ENCODE measurements at regions not wholly inside any gene's neighbourhood (a gene's known extent, or its start where the extent isn't known, plus 50 kb on each side); places are given as distances from the start of the nearest gene placed in this dataset.
"Not testable (repeated sequence)": the region's sequence is repeated elsewhere in the genome, so short reads cannot be mapped to it uniquely, and the experiment has no call there.

DNA sequence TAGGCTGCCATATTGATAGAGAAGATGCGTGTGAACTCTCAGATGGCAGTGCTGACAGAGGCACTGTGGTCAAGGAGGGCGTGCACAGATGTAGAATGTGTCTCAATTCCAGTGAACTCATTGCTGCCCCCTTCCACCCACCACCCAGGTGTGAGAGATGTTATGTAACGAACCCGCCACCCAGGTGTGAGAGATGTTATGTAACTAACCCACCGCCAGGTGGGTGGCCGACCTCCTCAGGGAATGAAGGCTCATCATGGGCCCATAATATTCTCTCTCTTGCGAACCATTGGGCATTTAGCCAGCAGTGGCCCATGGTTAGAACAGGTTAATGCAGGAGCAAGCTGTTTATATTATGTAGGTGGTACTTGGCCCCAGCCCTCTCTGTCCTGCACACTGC, 140.4 kb upstream of the MTPN start:
- DNase-seq (ENCODE audit: low read depth in 3 of 3): no peak

DNA sequence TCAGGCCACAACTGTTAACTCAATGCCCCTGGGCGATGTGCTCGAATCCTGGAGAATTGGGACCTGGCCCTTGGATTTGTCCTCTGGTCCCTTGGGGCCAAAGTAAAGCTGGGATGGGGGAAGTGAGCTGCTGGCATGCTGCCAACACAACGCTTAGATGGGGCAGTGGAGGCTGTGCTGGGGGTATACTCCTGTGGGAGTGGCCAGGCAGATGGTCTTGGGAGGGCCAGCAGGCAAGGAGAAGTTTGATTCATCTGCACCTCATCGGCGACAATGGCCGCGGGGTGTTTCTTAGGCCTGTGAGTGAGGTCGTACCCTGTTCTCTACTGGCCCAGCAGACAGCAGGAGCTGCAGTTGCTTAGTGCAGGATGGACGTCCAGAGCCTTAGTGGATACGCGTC, 139.0 kb upstream of the MTPN start:
- no peak for DNase-seq (ENCODE audit: low read depth in 3 of 3)

DNA sequence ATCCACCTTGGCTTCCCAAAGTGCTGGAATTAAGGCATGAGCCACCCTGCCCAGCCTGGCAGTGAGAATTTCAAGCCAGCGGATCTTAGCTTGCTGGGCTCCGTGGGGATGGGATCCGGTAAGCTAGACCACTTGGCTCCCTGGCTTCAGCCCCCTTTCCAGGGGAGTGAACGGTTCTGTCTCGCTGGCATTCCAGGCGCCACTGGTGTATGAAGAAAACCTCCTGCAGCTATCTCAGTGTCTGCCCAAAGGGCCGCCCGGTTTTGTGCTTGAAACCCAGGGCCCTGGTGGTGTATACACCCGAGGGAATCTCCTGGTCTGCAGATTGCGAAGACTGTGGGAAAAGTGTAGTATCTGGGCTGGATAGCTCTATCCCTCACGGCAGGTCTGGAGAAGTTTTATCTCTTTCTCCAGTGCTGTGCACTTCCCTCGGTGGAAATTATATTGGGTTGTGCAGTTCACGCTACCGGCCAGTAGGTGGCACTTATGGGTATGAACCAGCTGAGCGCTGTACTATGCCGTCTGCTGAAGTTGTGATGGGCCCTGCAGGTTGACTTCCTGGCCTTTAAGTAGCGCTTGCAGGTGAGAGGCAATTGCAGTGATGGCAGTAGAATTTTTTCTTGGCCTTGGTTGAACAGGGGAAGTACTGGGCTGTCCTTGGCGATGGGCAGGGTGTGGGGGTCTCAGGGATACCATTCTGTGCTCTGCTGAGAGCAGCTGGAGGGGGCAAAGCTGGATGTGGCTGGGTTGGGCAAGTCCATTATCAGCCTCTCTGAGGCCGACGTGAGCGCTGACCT, 138.0 kb upstream of the MTPN start:
- DNase-seq (ENCODE audit: low read depth in 3 of 3): peak; percentile 35 to 39 (median 38)

DNA sequence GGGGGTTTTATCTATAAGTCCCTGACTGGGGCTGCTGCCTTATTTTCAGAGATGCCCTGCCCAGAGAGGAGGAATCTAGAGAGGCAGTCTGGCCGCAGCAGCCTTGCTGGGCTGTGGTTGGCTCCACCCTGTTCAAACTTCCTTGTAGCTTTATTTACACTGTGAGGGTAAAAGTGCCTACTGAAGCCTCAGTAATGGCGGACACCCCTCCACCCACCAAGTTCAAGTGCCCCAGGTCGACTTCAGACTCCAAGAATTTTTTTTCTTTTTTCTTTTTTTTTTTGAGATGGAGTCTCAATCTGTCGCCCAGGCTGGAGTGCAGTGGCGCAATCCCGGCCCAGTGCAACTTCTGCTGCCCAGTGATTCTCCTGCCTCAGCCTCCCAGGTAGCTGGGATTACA, 137.3 kb upstream of the MTPN start:
- DNase-seq (ENCODE audit: low read depth in 3 of 3): not testable (repeated sequence)

DNA sequence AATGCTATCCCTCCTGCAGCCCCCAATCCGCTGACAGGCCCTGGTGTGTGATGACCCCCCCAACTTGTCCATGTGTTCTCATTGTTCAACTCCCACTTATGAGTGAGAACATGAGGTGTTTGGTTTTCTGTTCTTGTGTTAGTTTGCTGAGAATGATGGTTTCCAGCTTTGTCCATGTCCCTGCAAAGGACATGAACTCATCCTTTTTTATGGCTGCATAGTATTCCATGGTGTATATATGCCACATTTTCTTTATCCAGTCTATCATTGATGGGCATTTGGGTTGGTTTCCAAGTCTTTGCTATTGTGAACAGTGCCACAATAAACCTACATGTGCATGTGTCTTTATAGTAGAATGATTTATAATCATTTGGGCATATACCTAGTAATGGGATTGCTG, 131.9 kb upstream of the MTPN start:
- DNase-seq (ENCODE audit: low read depth in 3 of 3): not testable (repeated sequence)

DNA sequence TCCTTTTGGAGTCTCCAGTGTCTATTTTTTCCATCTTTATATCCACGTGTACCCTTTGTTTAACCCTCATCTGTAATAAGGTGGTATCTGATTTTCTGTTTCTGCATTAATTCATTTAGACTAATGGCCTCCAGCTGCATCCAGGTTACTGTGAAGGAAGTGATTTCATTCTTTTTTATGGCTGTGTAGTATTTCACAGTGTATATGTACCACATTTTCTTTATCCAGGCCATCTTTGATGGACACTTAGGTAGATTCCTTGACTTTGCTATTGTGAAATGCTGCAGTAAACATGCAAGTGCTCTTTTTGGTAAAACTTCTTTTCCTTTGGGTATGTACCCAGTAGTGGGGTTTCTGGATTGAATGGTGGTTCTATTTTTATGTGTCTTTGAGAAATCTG, 128.0 kb upstream of the MTPN start:
- DNase-seq (ENCODE audit: low read depth in 3 of 3): no peak

DNA sequence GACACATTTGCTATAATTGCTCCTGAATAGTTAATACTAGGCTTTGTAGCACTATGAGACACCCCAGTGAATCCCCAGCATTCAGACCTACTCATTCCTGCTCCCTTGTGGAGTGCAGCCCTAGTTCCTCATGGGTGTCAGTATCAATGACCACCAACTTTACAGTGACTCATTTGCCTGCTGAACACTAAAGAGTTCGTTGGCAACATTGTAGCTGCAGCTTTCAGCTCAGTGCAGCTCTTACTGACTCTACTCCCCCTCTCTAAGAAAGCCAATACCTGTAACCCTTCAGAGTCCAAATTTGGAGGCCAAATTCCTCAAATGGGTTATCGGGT, 127.1 kb upstream of the MTPN start:
- DNase-seq (ENCODE audit: low read depth in 3 of 3): no peak

DNA sequence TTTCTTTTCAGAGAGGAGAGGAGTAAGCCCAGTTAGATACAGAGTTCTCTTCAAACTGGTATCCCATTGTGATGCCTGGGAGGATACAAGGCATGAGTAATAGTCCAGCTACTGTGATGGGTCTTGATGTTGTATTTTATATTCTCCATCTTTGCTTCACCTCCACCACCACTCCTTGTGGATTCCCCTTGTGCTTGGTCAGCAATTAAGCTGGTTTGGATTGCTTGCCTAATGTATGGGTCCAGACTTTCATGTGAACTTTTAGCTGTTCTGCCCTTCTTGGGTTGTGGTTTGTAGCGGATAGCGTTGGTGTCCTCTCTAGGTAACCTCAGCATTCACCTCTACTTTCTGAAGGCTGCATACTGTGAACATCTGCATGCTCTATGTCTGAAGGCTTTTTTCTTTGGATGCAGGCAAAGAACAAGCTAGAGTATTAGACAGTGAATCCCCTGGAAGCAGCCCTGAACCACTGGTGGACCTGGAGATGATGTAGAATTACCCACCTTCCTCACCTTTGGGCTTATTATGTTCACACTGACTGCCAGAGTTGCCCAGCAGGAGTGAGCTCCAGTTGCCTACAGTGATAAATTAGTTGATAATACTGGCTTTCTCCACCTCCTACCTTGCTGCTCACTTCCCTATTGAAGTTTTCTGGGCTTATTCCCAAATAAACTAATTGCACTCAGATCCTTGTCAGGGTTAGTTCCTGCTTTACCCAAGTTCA, 126.5 kb upstream of the MTPN start:
- no peak for DNase-seq (ENCODE audit: low read depth in 3 of 3)

DNA sequence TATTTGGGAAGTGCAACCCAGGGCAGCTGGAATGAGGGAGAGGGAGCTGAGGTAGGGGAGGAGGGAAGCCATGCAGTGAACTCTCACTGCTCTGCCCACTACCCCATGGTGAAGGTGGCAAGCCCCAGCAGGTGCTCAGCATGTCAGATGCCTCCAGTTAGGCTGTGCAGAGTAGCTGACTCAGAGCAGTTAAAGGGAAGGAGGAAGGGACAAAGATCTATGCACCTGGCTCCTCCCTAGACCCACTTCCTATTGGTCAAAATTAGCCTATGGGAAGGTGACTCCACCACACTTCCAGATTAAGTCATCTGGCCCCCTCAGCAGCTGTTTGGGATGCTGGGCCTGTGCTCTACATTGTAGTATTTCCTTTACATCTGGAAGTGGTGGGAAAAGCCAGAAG, 125.7 kb upstream of the MTPN start:
- DNase-seq (ENCODE audit: low read depth in 3 of 3): no peak

DNA sequence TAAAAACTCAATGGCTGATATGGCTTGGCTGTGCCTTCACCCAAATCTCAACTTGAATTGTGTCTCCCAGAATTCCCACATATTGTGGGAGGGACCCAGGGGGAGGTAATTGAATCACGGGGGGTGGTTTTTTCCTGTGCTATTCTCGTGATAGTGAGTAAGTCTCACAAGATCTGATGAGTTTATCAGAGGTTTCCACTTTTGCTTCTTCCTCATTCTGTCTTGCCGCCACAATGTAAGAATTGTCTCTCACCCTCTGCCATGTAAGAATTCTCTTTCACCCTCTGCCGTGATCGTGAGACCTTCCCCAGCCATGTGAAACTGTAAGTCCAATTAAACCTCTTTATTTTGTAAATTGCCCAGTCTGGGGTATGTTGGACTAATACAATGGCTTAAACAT, 115.6 kb upstream of the MTPN start:
- DNase-seq (ENCODE audit: low read depth in 3 of 3): not testable (repeated sequence)

DNA sequence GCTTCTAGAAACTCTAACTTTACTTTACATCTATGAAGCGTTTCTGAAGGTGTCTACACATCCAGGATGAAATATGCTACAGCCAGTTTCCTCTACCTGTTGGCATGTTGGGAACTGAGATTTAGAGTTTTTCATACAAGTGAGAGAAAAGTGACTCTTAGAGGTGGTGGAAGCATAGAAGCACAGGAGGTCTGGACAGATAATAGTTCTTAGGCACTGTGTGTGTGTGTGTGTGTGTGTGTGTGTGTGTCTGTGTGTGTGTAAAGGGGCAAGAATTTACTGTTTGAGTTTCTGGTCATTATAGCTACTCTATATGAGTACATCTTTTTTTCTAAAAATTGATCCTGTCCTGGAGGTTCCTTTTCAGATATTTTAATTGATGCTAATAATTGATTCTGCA, 110.7 kb upstream of the MTPN start:
- no peak for DNase-seq (ENCODE audit: low read depth in 3 of 3)

DNA sequence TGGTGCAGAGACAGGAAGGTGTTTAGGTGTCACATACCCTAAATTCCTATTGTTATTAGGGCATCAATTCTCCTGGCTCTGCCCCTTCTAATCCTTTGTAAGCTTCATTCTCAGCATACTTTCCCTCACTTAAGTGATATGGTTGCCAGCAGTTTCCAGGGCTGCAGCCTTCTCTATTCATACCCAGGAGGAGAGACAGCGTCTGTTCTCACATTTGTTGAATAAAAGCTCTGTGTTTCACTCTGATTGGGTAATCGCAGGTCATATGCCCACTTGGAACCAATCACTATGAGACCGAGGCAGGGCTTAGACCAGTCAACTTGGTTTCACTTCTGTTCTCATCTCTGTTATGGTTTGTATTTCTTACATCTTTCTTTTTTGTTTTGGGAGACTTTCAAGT, 109.6 kb upstream of the MTPN start:
- DNase-seq (ENCODE audit: low read depth in 3 of 3): no peak

DNA sequence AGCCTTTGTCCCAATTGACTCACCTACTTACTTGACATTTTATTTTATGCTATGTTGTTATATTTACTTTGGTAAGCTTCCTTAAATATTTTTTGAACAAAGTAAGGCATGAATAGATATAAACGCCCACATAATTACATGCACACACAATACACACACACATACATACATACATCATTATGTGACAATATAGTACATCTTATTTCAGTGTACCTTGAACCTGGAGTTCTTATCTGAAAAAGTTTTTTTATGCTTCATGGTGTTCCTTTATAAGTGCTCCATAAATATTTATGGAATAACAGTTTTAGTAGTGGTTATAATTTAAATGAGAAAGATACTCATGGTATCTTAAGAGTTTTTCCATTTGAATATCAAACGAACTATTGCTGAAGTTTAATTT, 102.8 kb upstream of the MTPN start:
- no peak for DNase-seq (ENCODE audit: low read depth in 3 of 3)

DNA sequence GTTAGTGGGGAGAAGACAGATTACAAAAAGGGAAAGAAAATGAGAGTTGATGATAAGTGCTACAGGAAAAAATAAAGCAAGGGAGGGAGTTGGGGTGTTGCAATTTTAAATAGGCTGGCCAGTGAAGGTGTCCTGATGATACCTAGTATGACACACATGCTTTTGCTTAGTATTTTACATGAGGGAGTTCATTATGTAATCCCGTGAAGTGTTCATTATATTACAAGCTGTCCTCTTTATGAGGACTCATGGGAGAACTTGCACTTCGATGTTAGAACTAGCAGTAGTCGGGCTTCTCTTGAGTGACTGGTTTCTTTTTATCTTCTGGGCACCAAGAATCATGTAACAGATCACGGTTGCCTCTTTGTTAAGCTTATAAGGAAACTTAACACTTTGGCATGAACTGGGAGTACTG, 102.3 kb upstream of the MTPN start:
- DNase-seq (ENCODE audit: low read depth in 3 of 3): no peak

DNA sequence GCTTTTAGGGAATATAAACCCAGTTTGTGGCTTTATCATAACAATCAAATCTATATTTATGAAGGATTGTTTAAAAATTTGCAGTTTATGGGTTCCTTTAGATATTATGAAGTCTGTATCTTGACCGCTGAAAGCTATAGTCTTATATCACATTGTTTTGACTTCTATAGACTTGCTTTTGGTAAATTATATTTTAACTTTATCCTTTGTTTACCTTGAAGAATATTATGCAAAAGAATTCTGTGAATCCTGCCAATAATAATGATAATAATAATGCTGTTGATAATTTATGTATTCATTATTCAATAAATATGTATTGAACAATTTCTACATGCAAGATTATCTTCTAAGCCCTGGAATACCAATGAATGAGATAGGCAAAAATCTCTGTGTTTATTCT, 101.9 kb upstream of the MTPN start:
- no peak for DNase-seq (ENCODE audit: low read depth in 3 of 3)

DNA sequence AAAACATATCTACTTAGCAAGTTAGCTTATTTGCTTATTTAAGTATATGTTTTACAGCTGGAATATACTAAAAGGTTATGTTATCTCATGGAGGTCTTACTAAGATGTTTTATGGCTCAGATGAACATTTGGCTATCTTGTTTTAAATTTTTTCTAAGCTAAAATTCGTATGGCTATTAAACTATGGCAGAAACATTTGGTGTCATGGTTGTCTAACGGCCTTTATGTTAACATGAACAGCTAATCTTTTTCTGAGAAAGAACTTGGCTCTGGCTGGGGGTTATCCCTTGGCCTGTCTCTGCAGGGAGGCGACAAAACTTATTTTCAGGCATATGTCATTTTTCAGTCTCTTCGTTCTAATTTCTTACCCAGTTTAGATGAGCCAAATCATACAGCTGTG, 101.5 kb upstream of the MTPN start:
- DNase-seq (ENCODE audit: low read depth in 3 of 3): no peak

DNA sequence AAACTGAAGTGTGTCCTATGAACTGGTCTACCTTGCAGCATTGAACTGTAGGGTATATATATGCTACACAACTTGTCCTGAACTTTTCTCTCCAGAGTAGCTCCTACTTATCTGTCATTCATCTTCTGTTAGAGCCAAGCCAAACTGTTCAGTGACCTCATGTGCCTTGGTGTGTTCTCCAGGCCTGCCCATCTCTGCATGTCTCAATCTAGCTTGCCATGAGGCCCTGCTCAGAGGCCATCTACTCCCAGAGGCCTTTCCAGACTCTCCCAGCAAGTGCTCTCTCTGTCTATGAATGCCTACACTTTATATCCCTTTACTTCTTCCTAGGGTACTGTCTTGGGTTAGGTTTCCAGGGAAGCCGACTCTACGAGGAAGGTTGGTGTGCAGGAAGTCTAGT, 99.8 kb upstream of the MTPN start:
- DNase-seq (ENCODE audit: low read depth in 3 of 3): no peak

DNA sequence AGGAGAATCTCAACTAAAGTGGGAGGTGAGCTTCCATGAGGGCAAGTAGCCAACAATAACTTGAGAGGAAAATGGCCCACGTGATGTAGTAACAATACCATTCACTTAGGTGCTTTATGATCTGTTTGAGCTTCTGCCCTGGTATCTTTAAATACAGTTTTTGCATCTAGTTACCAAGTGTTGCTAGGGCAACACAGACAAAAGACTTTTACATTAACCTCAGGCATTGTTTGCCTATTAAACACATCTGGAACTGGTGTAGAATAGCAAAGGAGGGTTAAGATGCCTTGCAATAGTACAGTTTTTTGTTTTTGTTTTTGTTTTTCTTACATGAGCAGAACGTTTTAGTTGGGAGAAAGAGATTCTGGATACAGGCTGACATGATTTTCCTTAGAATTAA, 97.7 kb upstream of the MTPN start:
- DNase-seq (ENCODE audit: low read depth in 3 of 3): no peak

DNA sequence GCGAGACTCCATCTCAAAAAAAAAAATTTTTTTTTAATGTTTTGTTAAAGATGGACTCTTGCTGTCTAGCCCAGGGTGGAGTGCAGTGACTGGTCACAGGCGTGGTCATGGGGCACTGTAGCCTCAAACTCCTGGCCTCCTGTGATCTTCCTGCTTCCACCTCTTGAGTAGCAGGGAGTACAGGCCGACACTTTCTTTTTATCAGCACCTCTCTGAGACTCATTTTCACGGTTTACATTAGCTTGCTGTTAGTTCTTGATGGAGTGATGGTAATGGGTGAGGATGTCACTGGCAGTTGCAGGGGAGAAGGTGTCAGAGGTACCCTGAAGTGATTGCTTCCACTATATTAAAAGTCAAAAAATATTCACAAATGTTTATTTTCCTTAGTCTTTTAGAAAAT, 95.3 kb upstream of the MTPN start:
- no peak for DNase-seq (ENCODE audit: low read depth in 3 of 3)

DNA sequence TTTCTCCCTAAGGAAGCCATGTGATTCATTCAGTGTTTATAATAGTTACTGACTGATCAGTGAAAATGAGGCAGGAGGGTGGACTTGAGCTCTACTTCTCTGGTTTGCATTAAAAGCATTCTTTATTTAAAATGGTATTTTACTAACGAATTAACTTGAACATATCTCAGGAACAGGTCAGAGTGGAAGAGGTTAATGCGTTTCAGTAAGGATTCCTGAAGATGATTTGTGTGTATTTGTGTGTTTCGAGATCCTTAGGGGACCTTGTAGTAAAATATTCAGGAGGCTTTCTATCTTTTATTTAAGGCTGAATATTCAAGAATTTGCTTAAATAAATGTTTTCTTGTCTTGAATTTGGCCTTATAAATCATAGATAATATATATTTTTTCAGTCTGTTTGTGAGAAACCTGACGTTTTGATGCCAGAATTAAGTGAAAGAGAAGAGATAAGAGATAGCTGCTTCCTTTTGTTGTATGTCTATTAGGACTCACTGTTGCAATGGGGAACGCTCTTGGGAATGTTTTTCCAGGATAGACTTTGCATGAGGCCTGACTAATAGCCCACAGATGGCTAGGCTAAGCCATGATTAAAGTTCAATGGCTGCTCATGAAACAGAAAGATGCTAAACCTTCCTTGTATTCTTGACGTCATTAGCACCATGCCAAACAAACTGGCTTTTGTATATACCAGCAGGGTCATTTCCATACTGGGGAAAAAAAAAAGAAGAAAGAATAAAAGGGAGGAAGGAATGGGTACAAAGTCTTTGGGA, 93.8 kb upstream of the MTPN start:
- DNase-seq (ENCODE audit: low read depth in 3 of 3): no peak

DNA sequence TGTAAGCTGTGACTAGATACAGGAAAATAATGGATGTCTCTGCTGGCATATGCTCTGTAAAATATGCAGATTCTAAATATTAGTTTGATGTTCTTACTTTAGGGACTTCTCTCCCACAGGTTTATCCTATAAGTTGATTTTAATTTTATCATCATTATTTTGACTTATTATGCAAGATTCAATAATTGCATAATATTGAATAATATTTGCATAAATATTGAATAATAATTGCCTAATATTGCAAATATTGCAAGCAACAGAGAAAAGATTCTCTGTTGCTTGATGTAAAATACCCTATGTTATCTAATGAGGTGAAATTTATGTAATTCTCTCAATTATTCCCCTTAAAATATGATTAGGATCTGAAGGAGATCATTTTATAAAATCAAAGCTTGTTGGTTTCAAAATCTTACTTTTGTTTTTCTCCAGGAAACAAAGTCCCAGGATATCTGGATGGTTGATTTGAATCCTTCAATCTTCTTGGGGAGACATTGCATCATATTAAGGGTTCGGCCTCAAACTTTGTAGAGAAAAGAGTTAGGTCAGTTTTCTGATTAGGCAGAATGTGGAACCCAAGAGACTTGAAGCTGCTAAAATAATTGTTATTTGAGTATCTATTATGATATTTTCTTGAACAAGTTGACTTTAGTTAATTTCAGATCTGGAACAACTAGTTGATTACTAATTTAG, 92.8 kb upstream of the MTPN start:
- no peak for DNase-seq (ENCODE audit: low read depth in 3 of 3)

DNA sequence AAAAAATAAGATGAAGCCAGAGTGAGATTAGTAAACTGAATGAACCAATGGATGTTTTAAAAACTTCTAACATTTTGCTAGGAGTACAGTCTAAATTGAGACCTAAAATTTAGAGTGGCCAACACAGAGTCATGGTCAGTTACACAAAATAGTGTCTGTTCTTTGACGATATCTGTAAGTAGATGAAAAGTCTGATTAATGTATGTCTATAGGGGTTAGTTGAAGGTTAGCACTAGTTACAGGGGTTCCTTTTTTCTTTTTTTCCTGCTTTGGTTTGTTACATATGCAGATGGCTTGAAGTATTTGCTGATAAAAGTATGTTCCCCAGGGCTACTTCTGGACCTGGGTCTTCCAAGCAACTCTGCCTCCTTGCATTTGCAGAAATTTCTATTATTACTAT, 90.1 kb upstream of the MTPN start:
- no peak for DNase-seq (ENCODE audit: low read depth in 3 of 3)
